ENCODE measurements at regions not wholly inside any gene's neighbourhood (a gene's known extent, or its start where the extent isn't known, plus 50 kb on each side); places are given as distances from the start of the nearest gene placed in this dataset.

DNA sequence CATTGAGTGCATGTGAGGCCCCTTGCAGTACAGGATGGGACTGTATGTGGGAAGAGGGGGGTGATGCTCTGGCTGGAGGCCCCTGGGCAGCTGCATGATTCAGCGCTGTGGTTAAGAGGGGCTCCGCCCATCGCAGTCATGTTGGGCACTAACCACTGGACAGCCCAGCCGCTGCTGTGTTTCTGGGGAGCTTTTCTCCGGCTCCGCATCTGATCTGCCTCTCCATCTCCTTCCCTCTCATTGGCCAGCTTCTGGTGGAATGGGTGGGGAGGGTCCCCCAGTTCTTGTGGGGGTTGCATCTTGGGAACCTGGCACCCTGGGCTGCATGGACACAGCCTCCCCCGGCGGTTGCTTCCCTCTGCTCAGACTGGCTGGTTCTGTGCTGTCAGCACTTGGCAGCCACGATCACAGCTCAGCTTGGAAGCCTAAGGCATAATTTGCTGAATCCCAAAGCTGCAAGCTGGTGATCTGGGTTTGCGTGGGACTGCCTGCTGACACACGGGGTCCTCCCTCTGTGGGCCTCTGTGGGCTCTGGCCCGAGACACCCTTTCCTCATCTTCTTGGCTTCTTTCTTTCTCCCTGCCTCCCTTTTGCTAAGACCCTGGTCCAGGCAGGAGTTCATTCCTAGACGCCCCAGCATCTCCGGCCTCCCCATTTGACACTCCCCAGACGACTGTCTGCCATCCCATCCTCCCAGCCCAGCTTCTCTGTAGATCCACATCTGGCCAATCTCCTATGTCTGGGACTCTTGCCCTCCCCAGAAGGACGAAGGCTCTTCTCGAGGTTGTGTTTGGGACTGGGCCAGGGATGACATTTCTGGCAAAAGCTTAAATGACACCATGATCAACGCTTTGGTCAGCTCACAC, 168.3 kb downstream of the SEC14L1 start:
- Histone ChIP-seq H3K4me3 (ENCODE audit: low read depth in 1 of 2, low read length in 1 of 2) (no peak overlapping the region), H3K27ac (no peak overlapping the region), H3K27me3 (no peaks in the 10 kb centered on the region), H3K9me3 (no peaks in the 10 kb centered on the region), H3K4me1 (ENCODE audit: control insufficient read depth in 1 of 2, insufficient read depth in 1 of 2, low read depth in 1 of 2, low read length in 1 of 2) (peaks cover 8 to 11% of the 10 kb centered on the region in 2 experiments), H3K36me3 (no peaks in the 10 kb centered on the region)
- TF ChIP-seq, protein P1, sequence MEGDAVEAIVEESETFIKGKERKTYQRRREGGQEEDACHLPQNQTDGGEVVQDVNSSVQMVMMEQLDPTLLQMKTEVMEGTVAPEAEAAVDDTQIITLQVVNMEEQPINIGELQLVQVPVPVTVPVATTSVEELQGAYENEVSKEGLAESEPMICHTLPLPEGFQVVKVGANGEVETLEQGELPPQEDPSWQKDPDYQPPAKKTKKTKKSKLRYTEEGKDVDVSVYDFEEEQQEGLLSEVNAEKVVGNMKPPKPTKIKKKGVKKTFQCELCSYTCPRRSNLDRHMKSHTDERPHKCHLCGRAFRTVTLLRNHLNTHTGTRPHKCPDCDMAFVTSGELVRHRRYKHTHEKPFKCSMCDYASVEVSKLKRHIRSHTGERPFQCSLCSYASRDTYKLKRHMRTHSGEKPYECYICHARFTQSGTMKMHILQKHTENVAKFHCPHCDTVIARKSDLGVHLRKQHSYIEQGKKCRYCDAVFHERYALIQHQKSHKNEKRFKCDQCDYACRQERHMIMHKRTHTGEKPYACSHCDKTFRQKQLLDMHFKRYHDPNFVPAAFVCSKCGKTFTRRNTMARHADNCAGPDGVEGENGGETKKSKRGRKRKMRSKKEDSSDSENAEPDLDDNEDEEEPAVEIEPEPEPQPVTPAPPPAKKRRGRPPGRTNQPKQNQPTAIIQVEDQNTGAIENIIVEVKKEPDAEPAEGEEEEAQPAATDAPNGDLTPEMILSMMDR (IDR thresholded peaks at IDR 0.05): no peak

DNA sequence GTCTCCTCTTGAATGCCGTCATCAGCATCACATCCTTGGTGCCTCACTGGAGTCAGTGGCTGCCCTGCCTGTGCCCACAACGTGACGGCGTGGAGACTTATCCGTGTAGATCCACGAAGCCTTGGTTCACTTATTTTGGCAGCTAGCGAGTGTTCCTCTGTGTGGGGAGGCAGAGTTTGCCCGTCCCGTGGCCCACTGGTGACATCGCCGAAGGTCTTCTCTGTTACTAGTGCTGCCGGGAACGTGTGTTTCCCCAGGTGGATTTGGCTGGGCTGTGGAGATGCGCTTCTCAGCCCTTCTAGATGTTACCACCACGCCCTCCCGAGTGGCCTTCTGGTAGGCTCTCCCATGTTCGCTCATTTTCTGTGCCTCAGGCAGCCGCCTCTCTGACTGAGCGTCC, 169.6 kb downstream of the SEC14L1 start:
- H3K4me1 ChIP-seq (ENCODE audit: control insufficient read depth in 1 of 2, insufficient read depth in 1 of 2, low read depth in 1 of 2, low read length in 1 of 2): peaks cover 19 to 20% of the 10 kb centered on the region in 2 experiments
- no peak overlapping the region for H3K4me3 ChIP-seq (ENCODE audit: low read depth in 1 of 2, low read length in 1 of 2)
- H3K27ac ChIP-seq: no peak overlapping the region

DNA sequence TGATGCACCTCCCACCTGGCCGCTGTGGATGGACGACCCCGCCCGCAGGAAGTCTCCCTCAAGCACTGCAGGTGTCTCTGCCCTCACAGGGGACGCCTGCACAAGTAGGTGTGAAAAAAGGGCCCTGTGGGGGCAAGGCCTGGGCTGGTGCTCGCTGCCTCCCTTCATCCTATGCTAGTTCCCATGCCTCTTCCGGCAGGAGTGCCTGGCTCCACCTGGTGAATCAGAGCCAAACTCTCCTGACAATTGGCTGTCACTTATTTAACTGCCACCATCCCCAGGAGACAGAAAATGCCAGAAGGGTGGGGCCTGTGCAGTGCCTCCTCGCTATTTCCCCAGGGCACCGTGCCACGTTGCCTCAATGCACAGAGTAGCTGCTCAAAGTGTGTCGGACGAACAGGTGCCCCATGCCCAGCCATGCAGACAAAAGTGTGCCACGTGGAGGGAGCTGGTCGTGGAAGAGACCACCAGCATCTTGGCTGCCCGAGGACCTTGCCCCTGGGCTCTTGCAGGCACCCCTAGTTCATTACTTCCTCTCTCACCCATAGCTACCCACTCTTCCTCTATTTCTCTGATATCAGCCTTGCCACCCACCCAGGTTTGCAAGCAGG, 170.7 kb downstream of the SEC14L1 start:
- H3K4me3 ChIP-seq (ENCODE audit: low read depth in 1 of 2, low read length in 1 of 2): no peak overlapping the region
- H3K9me3 ChIP-seq: no peaks in the 10 kb centered on the region
- peaks cover 30 to 32% of the 10 kb centered on the region in 2 experiments for H3K4me1 ChIP-seq (ENCODE audit: control insufficient read depth in 1 of 2, insufficient read depth in 1 of 2, low read depth in 1 of 2, low read length in 1 of 2)
- H3K36me3 ChIP-seq: no peaks in the 10 kb centered on the region
- H3K27me3 ChIP-seq: no peaks in the 10 kb centered on the region
- H3K27ac ChIP-seq: no peak overlapping the region
- TF ChIP-seq, protein P1 (IDR thresholded peaks at IDR 0.05): no peak

More for the DNA sequence above, 169.6 kb downstream of the SEC14L1 start:
- Histone ChIP-seq H3K27me3 (no peaks in the 10 kb centered on the region), H3K36me3 (no peaks in the 10 kb centered on the region), H3K9me3 (no peaks in the 10 kb centered on the region)
- TF ChIP-seq, protein P1 (IDR thresholded peaks at IDR 0.05): no peak

DNA sequence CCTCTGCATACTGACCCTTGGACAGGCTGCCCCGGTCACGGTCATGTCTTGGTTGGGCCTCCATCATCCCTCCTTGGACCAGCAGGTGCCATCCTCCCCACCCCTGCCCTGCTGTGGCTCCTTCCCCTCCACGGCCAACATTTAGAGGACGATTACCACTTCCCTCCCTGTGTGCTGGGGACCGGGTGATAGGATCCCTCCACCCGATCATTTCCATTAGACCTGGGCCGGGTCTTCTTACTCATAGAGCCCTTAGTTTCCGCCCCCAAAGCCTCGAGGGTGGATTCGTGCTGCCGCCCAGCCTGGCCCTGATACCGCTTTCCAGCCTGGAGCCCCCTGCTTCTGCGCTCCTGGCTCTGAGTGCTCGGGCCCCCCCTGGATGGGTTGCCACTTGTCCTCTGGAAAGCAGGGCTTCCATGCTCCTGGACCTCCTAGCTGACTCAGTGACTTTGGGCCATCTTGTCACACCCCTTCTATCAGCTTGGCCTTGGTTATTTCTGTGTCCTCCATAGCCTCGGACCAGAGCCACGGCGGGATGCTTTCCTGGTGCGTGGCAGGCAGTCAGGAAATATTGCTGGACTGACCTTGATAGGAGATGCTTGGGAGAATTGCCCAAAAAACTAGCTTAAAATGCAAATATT, 171.4 kb downstream of the SEC14L1 start:
- Histone ChIP-seq H3K36me3 (no peaks in the 10 kb centered on the region), H3K9me3 (no peaks in the 10 kb centered on the region), H3K27me3 (no peaks in the 10 kb centered on the region), H3K27ac (no peak overlapping the region), H3K4me3 (ENCODE audit: low read depth in 1 of 2, low read length in 1 of 2) (no peak overlapping the region), H3K4me1 (ENCODE audit: control insufficient read depth in 1 of 2, insufficient read depth in 1 of 2, low read depth in 1 of 2, low read length in 1 of 2) (peaks cover 37 to 39% of the 10 kb centered on the region in 2 experiments)
- TF ChIP-seq, protein P1 (IDR thresholded peaks at IDR 0.05): no peak

DNA sequence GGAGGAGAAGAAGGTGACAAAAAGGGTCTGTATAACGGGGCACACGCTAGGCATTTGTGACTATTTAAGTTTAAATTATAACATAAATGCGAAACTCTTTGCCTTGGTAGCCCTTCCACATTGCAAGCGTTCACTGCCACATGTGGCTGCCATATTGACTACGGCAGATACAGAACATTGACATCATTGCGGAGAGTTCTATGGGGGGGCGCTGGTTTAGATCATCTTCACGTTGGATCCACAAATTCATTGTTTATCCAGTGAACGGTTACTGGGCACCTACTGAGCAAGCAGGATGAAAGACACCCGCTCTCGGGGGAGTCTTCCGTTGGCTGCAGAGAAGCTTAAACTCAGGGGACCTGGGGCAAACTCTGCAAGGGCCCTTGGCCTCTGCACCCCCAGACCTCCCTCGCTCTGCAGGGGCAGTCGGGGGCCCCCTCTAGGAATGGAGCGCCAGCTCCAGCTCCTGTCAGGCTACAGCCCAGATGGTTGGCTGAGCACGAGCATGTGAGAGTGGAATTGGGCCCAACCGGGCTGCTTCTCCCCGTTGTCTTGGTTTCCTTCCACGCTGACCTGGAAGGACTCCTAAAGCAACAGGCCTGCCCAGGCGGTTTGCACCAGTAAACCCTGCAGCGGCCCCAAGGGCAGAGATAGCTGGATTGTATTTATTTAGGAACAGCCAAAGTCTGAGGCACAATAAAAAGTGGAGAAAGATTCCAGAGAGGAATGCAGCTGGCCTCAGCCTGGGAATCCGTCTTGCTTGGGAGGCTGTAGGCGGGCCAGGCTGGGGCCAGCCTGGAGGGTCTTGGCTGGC, 172.2 kb downstream of the SEC14L1 start:
- Histone ChIP-seq H3K4me1 (ENCODE audit: control insufficient read depth in 1 of 2, insufficient read depth in 1 of 2, low read depth in 1 of 2, low read length in 1 of 2) (peaks cover 39 to 43% of the 10 kb centered on the region in 2 experiments), H3K27me3 (no peaks in the 10 kb centered on the region), H3K27ac (no peak overlapping the region), H3K9me3 (no peaks in the 10 kb centered on the region), H3K36me3 (no peaks in the 10 kb centered on the region), H3K4me3 (ENCODE audit: low read depth in 1 of 2, low read length in 1 of 2) (no peak overlapping the region)
- TF ChIP-seq, protein P1 (IDR thresholded peaks at IDR 0.05): no peak

Data from neutrophil (primary cell).